Liver (tissue), 6 donors: ENCODE measurements at regions not wholly inside any gene's neighbourhood (a gene's known extent, or its start where the extent isn't known, plus 50 kb on each side); places are given as distances from the start of the nearest gene placed in this dataset.
"Not testable (repeated sequence)": the region's sequence is repeated elsewhere in the genome, so short reads cannot be mapped to it uniquely, and the experiment has no call there.

Experiments used
- DNase-seq: peaks from one replicate; pipeline ENCODE4 v3.0.0-alpha.2; 2017; ENCODE audit warnings: low spot score
- H3K27ac ChIP-seq, 2 donors: one replicate each; pipeline ENCODE4 v1.7.0; 2013; ENCODE audit warnings: inconsistent platforms in 2 of 2, low read length in 2 of 2, control low read depth in 1 of 2, low read depth in 1 of 2, mild to moderate bottlenecking in 1 of 2
- H3K27me3 ChIP-seq, 4 donors: one replicate each; pipeline versions ENCODE4 v1.6.1 to v1.7.0; 2013; ENCODE audit warnings: low read length in 3 of 4, inconsistent platforms in 1 of 4, mild to moderate bottlenecking in 1 of 4, moderate library complexity in 1 of 4; ENCODE audit not compliant: control insufficient read depth in 4 of 4, insufficient read depth in 4 of 4
- H3K36me3 ChIP-seq, 4 donors: one replicate each; pipeline versions ENCODE4 v1.6.1 to v1.7.0; 2013; ENCODE audit warnings: low read length in 3 of 4, mild to moderate bottlenecking in 3 of 4, low read depth in 1 of 4, moderate library complexity in 1 of 4; ENCODE audit not compliant: control insufficient read depth in 4 of 4, insufficient read depth in 3 of 4
- H3K4me1 ChIP-seq, 4 donors: one replicate each; pipeline versions ENCODE4 v1.6.1 to v1.7.0; 2013; ENCODE audit warnings: low read length in 3 of 4, mild to moderate bottlenecking in 3 of 4, moderate library complexity in 1 of 4; ENCODE audit not compliant: control insufficient read depth in 4 of 4, insufficient read depth in 4 of 4
- H3K4me3 ChIP-seq, 3 donors: one replicate each; pipeline versions ENCODE4 v1.6.1 to v1.7.0; 2013; ENCODE audit warnings: low read length in 3 of 3, control low read depth in 1 of 3, low read depth in 1 of 3, mild to moderate bottlenecking in 1 of 3
- H3K9ac ChIP-seq, 2 donors: one replicate each; pipeline ENCODE4 v1.7.0; 2013; ENCODE audit warnings: low read length in 2 of 2, mild to moderate bottlenecking in 2 of 2, moderate library complexity in 2 of 2, control low read depth in 1 of 2, low read depth in 1 of 2
- H3K9me3 ChIP-seq, 4 donors: one replicate each; pipeline versions ENCODE4 v1.6.1 to v1.7.0; 2013; ENCODE audit warnings: low read length in 3 of 4; ENCODE audit not compliant: control insufficient read depth in 4 of 4
- WGBS: extraction: QIAGEN DNeasy Blood & Tissue Kit; methylation state at CpG from one replicate; pipeline ENCODE4 v1.1.7; 2013; 5-methylcytosine and 5-hydroxymethylcytosine counted together
- donor health status: healthy.
- donor health status: healthy.
- donor health status: healthy.

- H3K4me1 ChIP-seq, H3K27ac ChIP-seq, H3K9ac ChIP-seq, H3K9me3 ChIP-seq, H3K4me3 ChIP-seq, H3K27me3 ChIP-seq, H3K36me3 ChIP-seq, DNase-seq: not testable (repeated sequence)
These were observed 156.9 kb downstream of the SPATA31A6 start for GRCh38 chr9:42340435-42340723.

GRCh38 chr9:42341860-42342259 is 158.4 kb downstream of the SPATA31A6 start:
- not testable (repeated sequence) for DNase-seq, H3K27ac ChIP-seq, H3K4me1 ChIP-seq, H3K27me3 ChIP-seq, H3K4me3 ChIP-seq, H3K36me3 ChIP-seq, H3K9me3 ChIP-seq, H3K9ac ChIP-seq
- WGBS: 81% methylated on average over 7 of the region's 7 CpGs

- not testable (repeated sequence) for H3K27me3 ChIP-seq, H3K9ac ChIP-seq, H3K4me1 ChIP-seq, H3K36me3 ChIP-seq, H3K27ac ChIP-seq, DNase-seq, H3K4me3 ChIP-seq, H3K9me3 ChIP-seq
- WGBS: 75% methylated on average over 6 of the region's 7 CpGs
These were observed 158.8 kb downstream of the SPATA31A6 start for GRCh38 chr9:42342297-42342696.

GRCh38 chr9:42344508-42344907 is 161.0 kb downstream of the SPATA31A6 start:
- not testable (repeated sequence) for H3K4me3 ChIP-seq, H3K36me3 ChIP-seq, H3K4me1 ChIP-seq, H3K9me3 ChIP-seq, DNase-seq, H3K27ac ChIP-seq, H3K9ac ChIP-seq, H3K27me3 ChIP-seq
- 87% methylated on average over 6 of the region's 6 CpGs for WGBS

GRCh38 chr9:42346916-42347315 is 163.5 kb downstream of the SPATA31A6 start:
- H3K9me3 ChIP-seq, H3K9ac ChIP-seq, H3K4me3 ChIP-seq, H3K27ac ChIP-seq, H3K4me1 ChIP-seq, DNase-seq, H3K36me3 ChIP-seq, H3K27me3 ChIP-seq: not testable (repeated sequence)
- WGBS: 74% methylated on average over 2 of the region's 2 CpGs

- H3K9ac ChIP-seq, H3K36me3 ChIP-seq, H3K4me3 ChIP-seq, H3K27ac ChIP-seq, DNase-seq, H3K9me3 ChIP-seq, H3K27me3 ChIP-seq, H3K4me1 ChIP-seq: not testable (repeated sequence)
These were observed 165.7 kb downstream of the SPATA31A6 start for GRCh38 chr9:42349181-42349580.

- H3K4me1 ChIP-seq, H3K27me3 ChIP-seq, H3K4me3 ChIP-seq: not testable (repeated sequence)
These were observed 167.0 kb downstream of the SPATA31A6 start for GRCh38 chr9:42350412-42350811.

GRCh38 chr9:42357604-42358373 is 174.3 kb downstream of the SPATA31A6 start:
- not testable (repeated sequence) for H3K4me1 ChIP-seq, H3K36me3 ChIP-seq, H3K9ac ChIP-seq, H3K27ac ChIP-seq, H3K27me3 ChIP-seq, H3K4me3 ChIP-seq, DNase-seq, H3K9me3 ChIP-seq
- WGBS: 26% methylated on average over 26 of the region's 40 CpGs

More at GRCh38 chr9:42350412-42350811, 167.0 kb downstream of the SPATA31A6 start:
- H3K27ac ChIP-seq, H3K9me3 ChIP-seq, DNase-seq, H3K9ac ChIP-seq, H3K36me3 ChIP-seq: not testable (repeated sequence)
- WGBS: no CpG with 5 or more reads among the region's 2 CpGs
